ENCODE measurements at regions not wholly inside any gene's neighbourhood (a gene's known extent, or its start where the extent isn't known, plus 50 kb on each side); places are given as distances from the start of the nearest gene placed in this dataset.

GRCh38 chr16:65869261-65869660 is 497.2 kb upstream of the CDH5 start:
- no peak for DNase-seq (ENCODE audit: low read depth)

DNA sequence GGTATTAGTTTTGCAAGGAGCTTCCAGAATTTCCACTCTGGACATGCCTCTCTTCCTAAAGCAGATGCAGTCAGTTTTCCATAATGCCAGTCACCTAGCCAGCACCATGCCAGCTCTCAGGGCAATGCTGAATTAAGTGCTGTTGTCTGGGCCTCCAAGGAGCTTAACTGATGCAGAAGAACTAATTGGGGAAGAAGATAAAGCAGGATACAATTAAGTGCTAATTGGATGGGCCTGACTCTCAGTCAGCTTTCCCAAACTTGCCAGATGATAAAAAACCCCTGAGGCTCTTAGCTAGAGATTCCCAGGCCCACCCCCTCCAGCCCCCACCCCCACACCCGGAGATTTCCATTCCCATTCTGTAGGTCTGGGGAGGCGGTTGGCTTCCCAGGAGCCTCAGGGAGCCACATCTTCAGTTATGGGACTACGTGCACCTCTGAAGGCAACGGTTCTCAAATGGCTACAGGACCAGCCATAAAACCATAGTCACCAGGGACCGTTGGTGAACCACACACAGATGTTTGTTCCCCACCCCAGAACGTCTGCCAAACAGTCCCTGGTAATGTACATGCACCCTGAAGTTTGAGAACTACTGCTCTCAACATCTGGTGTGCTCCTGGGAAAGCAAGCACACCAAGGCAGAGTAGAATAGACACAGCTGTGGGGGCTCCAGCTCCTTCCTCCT is 499.1 kb upstream of the CDH5 start:
- no peak for DNase-seq (ENCODE audit: low read depth)

GRCh38 chr16:65863236-65863635 is 503.3 kb upstream of the CDH5 start:
- DNase-seq (ENCODE audit: low read depth), result no peak

- DNase-seq (ENCODE audit: low read depth), result no peak
These were observed 505.3 kb upstream of the CDH5 start for GRCh38 chr16:65861131-65861731.

DNA sequence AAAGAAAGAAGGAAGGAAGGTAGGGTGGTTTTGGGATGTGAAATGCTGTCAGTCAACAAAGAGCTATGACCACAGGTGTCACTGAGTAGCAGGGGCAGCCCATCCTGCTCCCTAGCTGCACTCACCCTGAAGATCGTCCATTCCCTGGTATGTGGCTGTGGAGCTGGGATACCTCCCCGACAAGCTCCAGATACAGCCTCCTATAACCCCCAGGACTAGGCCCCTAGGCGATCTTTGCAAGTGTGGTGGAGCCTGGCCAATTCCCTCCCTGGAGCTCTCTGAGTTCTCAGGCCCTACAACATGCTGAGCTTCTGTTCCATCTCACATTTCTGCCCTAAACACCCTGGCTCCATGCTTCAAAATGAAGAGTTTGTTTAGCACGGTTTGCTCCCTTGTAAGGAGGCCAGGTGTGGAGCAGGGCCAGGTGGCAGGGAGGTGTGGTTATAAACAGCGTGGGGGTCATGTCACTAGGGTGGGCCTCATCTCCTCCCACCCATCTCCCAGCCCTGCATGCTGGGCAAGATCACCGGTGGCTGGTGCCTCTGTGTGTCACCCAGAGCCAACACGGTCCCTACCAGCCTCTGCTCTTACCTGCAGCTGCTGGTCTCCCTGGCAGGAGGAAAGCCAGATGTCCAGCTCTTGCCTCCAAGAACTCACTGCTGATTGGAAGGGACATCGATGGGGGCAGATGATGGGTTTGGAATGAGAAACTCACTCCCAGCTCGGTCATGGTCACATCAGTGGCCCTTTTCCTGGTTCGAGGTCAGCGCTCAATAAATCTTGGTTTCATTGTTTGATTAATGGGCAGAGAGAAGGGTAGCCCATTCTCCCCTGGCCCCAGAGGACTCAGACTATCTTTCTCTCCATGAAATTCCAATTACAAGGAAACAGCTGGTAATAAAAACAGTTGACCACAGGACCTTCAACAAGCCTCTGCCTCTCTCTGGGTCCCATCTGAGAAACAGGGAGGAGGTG is 511.0 kb upstream of the CDH5 start:
- DNase-seq (ENCODE audit: low read depth), result no peak

DNA sequence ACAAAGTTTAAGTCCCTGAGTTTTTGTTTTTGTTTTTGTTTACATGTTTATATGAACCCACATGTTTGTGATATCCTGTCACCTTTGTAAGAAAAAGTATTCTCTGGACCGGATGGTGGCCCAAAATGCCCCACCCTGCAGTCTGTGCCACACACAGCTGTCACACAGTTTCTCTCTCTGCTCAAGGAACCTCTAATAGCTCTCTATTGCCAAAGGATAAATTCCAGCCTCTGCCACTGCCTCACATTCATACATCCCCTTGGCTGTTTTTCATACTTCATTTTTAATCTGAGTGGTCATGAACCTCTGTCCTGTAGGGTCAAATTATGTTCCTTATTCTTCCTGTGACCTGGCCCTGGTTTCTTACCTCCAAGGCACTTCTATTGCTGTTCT is 520.3 kb upstream of the CDH5 start:
- peak; percentile 27 for DNase-seq (ENCODE audit: low read depth)

DNA sequence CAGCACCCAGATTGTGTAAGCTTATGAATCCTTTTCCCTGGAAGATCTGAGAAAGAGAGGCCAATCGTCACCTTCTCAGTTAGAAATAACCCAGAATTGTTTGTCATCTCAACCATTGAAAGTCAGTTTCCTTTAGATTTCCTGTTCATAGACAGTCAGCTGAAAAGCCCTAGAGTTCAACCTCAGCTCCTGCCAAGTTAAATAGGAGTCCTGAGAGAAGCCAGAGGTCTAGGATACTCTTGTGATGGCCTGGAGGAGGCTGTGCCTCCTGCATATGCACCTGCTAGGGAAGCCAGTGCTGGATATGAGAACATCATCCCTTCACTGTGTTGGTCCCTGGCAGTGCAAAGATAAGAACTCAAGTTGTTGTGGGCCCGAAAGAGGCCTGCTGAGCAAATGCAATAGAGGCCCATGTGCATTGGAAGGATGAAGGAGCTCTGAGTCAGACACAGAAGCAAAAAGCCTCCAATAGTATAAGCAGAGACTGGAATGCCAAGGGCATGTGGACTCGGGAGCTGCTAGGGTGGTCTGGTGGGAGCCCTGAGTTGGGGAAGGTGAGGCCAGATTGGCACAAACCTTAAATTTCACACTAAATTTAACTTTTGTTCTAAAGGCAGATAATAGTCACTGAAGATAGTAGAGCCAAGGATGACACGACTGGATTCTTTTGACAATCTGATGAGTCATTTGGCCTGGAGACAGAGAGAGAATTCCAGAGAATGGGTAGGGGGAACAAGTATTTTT is 520.9 kb upstream of the CDH5 start:
- peak; percentile 3 for DNase-seq (ENCODE audit: low read depth)

- DNase-seq (ENCODE audit: low read depth), result no peak
These were observed 522.5 kb upstream of the CDH5 start for GRCh38 chr16:65843941-65844340.

DNA sequence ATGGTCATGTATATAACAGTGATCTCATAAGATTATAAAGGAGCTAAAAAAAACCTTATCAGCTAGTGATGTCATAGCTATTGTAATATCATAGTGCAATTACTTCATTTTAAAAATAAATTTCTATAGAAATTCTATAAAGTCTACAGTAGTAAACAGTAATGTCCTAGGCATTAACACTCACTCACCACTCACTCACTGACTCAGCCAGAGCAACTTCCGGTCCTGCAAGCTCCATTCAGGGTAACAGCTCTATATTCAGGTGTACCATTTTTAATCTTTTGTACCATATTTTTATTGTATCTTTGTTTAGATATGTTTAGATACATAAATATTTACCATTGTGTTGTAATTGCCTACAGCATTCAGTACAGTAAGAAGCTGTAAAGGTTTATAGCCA is 524.4 kb upstream of the CDH5 start:
- no peak for DNase-seq (ENCODE audit: low read depth)

DNA sequence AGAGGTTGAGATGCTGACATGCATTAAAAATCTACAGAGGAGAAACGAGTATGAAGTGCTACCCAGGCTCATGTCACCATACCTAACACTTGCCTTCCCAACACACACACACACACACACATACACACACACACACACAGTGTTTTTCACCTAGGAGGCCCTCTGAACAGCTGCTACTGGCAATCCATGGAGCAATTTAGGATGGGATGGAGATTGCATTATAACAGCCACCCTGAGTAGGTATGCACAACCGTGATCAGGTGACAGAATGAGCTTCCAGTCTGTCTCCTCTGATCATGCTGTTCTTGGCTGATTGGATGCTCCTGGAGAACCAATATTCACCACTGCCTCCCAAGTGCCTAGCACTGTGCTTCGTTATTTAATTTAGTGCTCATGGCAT is 528.5 kb upstream of the CDH5 start:
- DNase-seq (ENCODE audit: low read depth), result no peak

DNA sequence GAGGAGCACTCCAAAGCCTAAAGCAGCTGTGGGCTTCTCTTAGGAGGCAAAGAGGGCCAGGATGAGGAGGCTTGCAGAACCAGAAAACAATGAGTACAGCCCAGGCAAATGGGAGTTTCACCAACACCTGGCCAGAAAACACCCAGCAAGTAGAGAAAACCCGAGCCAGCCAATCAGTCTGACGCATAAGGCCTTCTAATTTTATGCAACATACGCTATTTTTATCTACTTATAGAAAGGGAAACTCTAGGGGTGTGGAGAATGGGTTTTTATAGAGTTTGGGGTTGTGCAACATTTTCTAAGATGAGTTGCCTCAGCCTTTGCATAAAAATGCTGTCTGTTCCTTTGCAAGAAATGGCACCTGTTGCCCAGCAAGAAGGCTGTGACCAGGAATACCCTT is 529.0 kb upstream of the CDH5 start:
- DNase-seq (ENCODE audit: low read depth), result no peak

DNA sequence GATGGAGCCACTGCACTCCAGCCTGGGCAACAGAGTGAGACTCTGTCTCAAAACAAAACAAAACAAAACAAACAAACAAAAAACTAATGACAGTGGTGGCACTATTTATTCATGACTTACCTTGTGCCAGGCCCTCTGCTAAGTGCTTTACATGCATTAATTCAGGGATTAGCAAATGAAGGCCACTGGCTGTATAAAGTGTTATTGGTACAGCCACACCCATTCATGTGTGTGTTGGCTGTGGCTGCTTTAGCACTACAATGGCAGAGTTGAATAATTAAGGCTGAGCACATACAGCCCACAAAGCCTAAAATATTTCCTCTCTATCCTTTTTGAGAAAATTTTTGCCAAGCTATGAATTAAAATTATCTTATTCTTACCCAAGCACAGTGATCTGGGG is 531.8 kb upstream of the CDH5 start:
- no peak for DNase-seq (ENCODE audit: low read depth)

- peak; percentile 2 for DNase-seq (ENCODE audit: low read depth)
These were observed 533.2 kb upstream of the CDH5 start for GRCh38 chr16:65833171-65833871.

DNA sequence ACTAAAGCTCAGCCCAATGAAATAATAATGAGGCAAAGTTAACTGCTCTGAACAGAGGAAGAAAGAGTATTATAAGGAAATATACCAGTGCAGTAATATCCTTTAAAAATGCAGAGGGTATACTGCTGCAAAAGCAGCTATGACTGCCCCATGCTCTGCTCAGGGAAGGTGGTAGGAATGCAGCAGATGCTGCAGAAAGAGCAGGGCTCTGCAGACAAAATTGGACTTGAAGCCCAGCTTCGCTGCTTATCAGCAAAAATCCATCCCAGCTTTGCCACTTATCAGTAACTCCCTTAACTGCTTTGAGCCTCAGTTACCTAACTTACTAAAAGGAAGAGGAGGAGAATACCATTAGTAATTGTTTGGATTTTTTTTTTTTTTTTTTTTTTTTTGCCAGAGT is 533.8 kb upstream of the CDH5 start:
- DNase-seq (ENCODE audit: low read depth), result no peak

GRCh38 chr16:65831903-65832666 is 534.4 kb upstream of the CDH5 start:
- no peak for DNase-seq (ENCODE audit: low read depth)

GRCh38 chr16:65829076-65829475 is 537.4 kb upstream of the CDH5 start:
- DNase-seq (ENCODE audit: low read depth), result no peak

DNA sequence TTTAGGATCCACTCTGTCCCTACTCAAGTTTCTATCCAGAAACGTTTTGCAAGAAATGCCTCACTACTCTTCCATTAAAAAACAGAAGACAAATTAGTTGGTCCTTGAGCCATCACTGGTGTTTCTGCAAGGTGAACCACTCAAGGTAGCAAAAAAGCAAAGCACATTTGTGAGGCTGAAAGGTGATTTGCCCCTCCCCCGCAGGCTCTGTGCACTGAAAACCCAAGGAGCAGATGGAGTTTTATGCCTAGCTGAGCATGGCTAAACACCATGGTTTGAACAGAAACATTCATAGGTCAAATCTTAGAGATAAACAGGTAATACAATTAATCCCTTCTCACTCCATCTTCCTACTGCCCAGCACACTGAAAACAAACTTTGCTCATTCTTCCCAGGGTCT is 538.2 kb upstream of the CDH5 start:
- DNase-seq (ENCODE audit: low read depth), result no peak

GRCh38 chr16:65827231-65827630 is 539.3 kb upstream of the CDH5 start:
- DNase-seq (ENCODE audit: low read depth), result no peak

- DNase-seq (ENCODE audit: low read depth), result no peak
These were observed 541.2 kb upstream of the CDH5 start for GRCh38 chr16:65825191-65825856.

DNA sequence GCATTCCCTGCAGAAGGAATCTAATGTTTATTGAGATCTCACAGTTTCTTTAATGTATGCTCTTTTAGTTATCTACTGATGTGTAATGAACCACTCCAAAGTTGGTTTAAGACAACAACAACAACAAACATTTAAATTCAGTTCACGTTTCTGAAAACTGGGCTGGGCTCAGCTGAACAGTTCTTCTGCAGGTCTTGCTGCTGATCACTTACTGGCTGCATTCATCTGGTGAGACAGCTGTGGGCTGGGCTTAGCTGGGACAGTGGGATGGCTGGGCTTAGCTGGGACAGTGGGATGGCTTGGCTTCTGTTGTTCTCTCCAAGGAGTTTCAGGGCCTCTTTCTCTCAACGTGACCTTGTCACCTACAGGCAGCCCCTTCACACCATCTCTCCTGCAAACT is 544.3 kb upstream of the CDH5 start:
- no peak for DNase-seq (ENCODE audit: low read depth)

All from myocyte (in vitro differentiated cells).